Duodenal mucosa (tissue), 2 donors: ENCODE measurements at regions not wholly inside any gene's neighbourhood (a gene's known extent, or its start where the extent isn't known, plus 50 kb on each side); places are given as distances from the start of the nearest gene placed in this dataset.

Source experiments
- H3K27ac ChIP-seq: one replicate; pipeline ENCODE4 v1.7.0; 2013; ENCODE audit warnings: low read depth, low read length
- H3K27me3 ChIP-seq, 2 donors: one replicate each; pipeline ENCODE4 v1.7.0; 2013; ENCODE audit warnings: low read length in 2 of 2, control low read depth in 1 of 2; ENCODE audit not compliant: insufficient read depth in 2 of 2, control insufficient read depth in 1 of 2
- H3K36me3 ChIP-seq, 2 donors: one replicate each; pipeline ENCODE4 v1.7.0; 2013; ENCODE audit warnings: low read length in 2 of 2, control low read depth in 1 of 2; ENCODE audit not compliant: insufficient read depth in 2 of 2, control insufficient read depth in 1 of 2
- H3K4me1 ChIP-seq, 2 donors: one replicate each; pipeline ENCODE4 v1.7.0; 2013; ENCODE audit warnings: low read length in 2 of 2, control low read depth in 1 of 2; ENCODE audit not compliant: insufficient read depth in 2 of 2, control insufficient read depth in 1 of 2
- H3K4me3 ChIP-seq, 2 donors: one replicate each; pipeline ENCODE4 v1.7.0; 2013; ENCODE audit warnings: low read length in 2 of 2, low read depth in 1 of 2
- H3K9ac ChIP-seq, 2 donors: one replicate each; pipeline ENCODE4 v1.7.0; 2013; ENCODE audit warnings: low read length in 2 of 2, low read depth in 1 of 2
- H3K9me3 ChIP-seq, 2 donors: one replicate each; pipeline ENCODE4 v1.7.0; 2013; ENCODE audit warnings: low read length in 2 of 2, control low read depth in 1 of 2; ENCODE audit not compliant: control insufficient read depth in 1 of 2

DNA sequence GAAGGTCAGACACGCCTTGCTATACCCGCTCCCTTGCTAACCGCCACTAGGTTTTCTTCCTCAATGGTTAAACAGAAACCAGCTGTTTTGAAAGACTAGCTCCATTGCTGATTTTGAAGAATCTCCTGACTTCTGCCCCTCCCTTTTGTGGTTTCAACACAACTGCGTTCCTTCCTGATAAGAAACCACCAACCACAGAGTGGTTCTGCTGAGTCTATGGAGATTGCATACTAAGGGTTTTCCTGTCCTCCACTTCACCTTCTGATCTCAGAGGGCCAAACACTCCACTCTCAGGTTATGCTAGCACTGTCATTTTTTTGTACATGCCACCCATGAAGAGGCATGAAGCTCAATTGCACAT lies 207.9 kb downstream of the MYLK4 start:
- no peaks in the 10 kb centered on the region for H3K36me3 ChIP-seq
- H3K9me3 ChIP-seq = no peaks in the 10 kb centered on the region
- no peak overlapping the region for H3K9ac ChIP-seq
- H3K27me3 ChIP-seq = peaks cover 5 to 10% of the 10 kb centered on the region in 2 donors
- no peak overlapping the region for H3K27ac ChIP-seq
- peaks cover 11 to 16% of the 10 kb centered on the region in 2 donors for H3K4me1 ChIP-seq
- H3K4me3 ChIP-seq = no peak overlapping the region

- peaks cover 5 to 10% of the 10 kb centered on the region in 2 donors for H3K27me3 ChIP-seq
- H3K4me3 ChIP-seq = no peak overlapping the region
- no peak overlapping the region for H3K27ac ChIP-seq
- H3K36me3 ChIP-seq = no peaks in the 10 kb centered on the region
- peaks cover 11 to 16% of the 10 kb centered on the region in 2 donors for H3K4me1 ChIP-seq
- no peaks in the 10 kb centered on the region for H3K9me3 ChIP-seq
- no peak overlapping the region for H3K9ac ChIP-seq
These were observed 208.4 kb downstream of the MYLK4 start for GRCh38 chr6:2542101-2542857.

DNA sequence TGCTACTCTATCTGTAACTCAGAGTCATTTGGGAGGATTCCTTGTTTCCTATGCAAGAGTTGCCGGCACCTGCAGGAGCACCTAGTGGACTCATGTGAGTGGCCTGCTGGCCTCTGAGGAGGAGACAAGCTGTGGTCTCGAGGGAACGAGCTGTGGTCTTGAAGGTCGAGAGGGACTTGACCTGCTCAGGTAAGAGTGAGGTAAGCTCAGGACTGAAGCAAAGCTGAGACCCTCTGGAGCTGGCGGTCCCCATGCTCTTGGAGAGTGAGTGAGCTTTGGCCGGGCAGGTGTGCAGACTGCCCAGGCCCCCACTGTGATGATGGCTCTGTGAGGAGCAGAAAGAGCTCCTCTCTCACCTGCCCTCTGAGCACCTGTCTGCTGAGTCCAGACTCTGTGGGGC lies 214.3 kb downstream of the MYLK4 start:
- Histone ChIP-seq H3K4me3 (no peak overlapping the region), H3K9ac (no peak overlapping the region), H3K9me3 (no peaks in the 10 kb centered on the region), H3K27ac (no peak overlapping the region), H3K27me3 (peaks cover 3 to 15% of the 10 kb centered on the region in 2 donors), H3K36me3 (no peaks in the 10 kb centered on the region), H3K4me1 (no peaks in the 10 kb centered on the region)

- peaks cover 3 to 15% of the 10 kb centered on the region in 2 donors for H3K27me3 ChIP-seq
- no peak overlapping the region for H3K9ac ChIP-seq
- no peak overlapping the region for H3K4me3 ChIP-seq
- H3K36me3 ChIP-seq = no peaks in the 10 kb centered on the region
- no peaks in the 10 kb centered on the region for H3K4me1 ChIP-seq
- H3K27ac ChIP-seq = no peak overlapping the region
- no peaks in the 10 kb centered on the region for H3K9me3 ChIP-seq
These were observed 215.2 kb downstream of the MYLK4 start for GRCh38 chr6:2535506-2535905.

GRCh38 chr6:2534406-2535042 lies 216.2 kb downstream of the MYLK4 start:
- H3K27ac ChIP-seq = no peak overlapping the region
- H3K9ac ChIP-seq = no peak overlapping the region
- H3K4me3 ChIP-seq = no peak overlapping the region
- H3K9me3 ChIP-seq = no peaks in the 10 kb centered on the region
- peaks cover 3 to 12% of the 10 kb centered on the region in 2 donors for H3K27me3 ChIP-seq
- no peaks in the 10 kb centered on the region for H3K4me1 ChIP-seq
- no peaks in the 10 kb centered on the region for H3K36me3 ChIP-seq

- H3K27me3 ChIP-seq = peaks cover 2 to 6% of the 10 kb centered on the region in 2 donors
- no peak overlapping the region for H3K27ac ChIP-seq
These were observed 219.1 kb downstream of the MYLK4 start for GRCh38 chr6:2531426-2532215.

GRCh38 chr6:2529211-2529719 lies 221.5 kb downstream of the MYLK4 start:
- H3K4me1 ChIP-seq = no peaks in the 10 kb centered on the region
- H3K9ac ChIP-seq = no peak overlapping the region
- no peaks in the 10 kb centered on the region for H3K36me3 ChIP-seq
- peaks cover 0 to 2% of the 10 kb centered on the region in 2 donors for H3K9me3 ChIP-seq
- no peak overlapping the region for H3K27ac ChIP-seq
- H3K4me3 ChIP-seq = no peak overlapping the region
- peaks cover 0 to 2% of the 10 kb centered on the region in 2 donors for H3K27me3 ChIP-seq

More at GRCh38 chr6:2531426-2532215, 219.1 kb downstream of the MYLK4 start:
- Histone ChIP-seq H3K9me3 (no peaks in the 10 kb centered on the region), H3K36me3 (no peaks in the 10 kb centered on the region), H3K4me1 (no peaks in the 10 kb centered on the region), H3K9ac (no peak overlapping the region), H3K4me3 (no peak overlapping the region)

GRCh38 chr6:2528156-2528555 lies 222.6 kb downstream of the MYLK4 start:
- Histone ChIP-seq H3K36me3 (no peaks in the 10 kb centered on the region), H3K27ac (no peak overlapping the region), H3K9ac (no peak overlapping the region), H3K9me3 (peaks cover 2 to 6% of the 10 kb centered on the region in 2 donors), H3K4me1 (no peaks in the 10 kb centered on the region), H3K4me3 (no peak overlapping the region), H3K27me3 (peaks cover 0 to 2% of the 10 kb centered on the region in 2 donors)

DNA sequence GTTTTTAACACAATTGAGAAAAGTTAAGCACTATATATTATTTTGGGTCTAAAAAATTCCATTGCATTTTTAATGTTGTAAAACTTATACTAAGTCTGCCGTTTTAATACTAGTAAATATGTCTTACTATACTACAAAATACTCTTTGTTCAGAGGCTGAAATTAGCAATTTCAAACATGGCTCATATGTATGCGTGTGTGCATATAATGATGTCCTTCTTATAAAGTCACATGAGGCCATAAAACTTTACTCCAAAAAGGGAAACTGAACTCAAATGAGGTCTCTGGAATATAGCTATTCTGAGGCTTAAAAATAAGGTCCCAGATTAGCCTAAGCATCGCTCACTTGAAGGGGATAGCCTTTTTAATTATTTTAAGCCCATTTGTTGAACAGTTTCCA lies 224.0 kb downstream of the MYLK4 start:
- H3K9me3 ChIP-seq = peaks cover 2 to 6% of the 10 kb centered on the region in 2 donors
- H3K4me1 ChIP-seq = no peaks in the 10 kb centered on the region
- H3K4me3 ChIP-seq = no peak overlapping the region
- no peaks in the 10 kb centered on the region for H3K36me3 ChIP-seq
- H3K9ac ChIP-seq = no peak overlapping the region
- no peak overlapping the region for H3K27ac ChIP-seq
- H3K27me3 ChIP-seq = peaks cover 0 to 2% of the 10 kb centered on the region in 2 donors

DNA sequence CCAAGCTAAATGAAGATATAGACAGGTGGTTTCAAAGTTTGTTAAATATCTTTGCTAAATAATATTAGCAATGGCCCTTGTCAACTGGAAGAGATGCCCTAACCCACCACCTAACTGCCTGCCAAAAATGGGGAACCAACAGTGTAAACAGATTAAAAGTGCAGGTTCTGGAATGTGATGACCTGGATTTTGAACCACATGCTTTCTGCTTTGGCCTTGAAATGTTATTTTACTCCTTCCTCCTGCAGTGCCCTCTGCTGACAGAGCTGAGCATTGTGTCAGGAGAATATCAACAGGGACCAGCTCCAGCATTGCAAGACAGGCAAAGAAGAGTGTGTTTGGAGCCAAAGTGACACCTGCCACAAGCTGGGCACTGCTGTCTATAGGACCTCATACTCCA lies 226.6 kb downstream of the MYLK4 start:
- H3K9me3 ChIP-seq = peaks cover 8 to 13% of the 10 kb centered on the region in 2 donors
- H3K27me3 ChIP-seq = no peaks in the 10 kb centered on the region
- H3K4me3 ChIP-seq = no peak overlapping the region
- no peaks in the 10 kb centered on the region for H3K36me3 ChIP-seq
- no peak overlapping the region for H3K9ac ChIP-seq
- H3K27ac ChIP-seq = no peak overlapping the region
- no peaks in the 10 kb centered on the region for H3K4me1 ChIP-seq
